ENCODE measurements at regions not wholly inside any gene's neighbourhood (a gene's known extent, or its start where the extent isn't known, plus 50 kb on each side); places are given as distances from the start of the nearest gene placed in this dataset.

DNA sequence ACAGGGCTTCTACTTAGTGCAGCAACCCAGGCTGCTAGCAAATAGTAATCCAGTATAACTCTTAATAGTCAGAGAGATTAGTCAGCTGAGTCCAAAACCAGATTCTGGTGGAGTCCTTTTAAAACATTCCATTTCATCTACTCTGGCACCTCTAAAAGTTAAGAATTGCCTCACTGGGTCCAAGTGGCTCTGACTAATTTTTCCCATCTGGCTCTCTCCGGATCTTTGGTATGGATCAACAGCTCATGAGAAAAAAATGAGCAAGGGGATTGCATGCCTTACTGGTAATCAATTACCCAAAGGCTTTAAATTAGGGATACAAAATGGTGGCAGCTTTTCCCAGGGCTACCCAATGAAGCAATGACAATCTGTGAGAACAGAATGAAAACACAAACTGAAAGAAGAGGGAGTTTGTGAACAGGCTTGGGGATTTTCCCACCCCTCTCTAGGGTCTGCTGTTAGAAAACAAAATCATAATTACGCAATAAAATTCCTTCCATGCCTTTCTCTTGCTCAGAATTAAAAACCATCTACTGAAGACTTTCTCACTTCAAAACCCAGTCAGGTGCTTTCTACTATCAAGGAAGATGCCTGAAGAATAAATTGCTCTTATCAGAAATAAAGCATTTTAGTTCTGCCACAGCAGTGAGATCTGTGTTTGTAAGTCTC lies 84.6 kb upstream of the PMFBP1 start:
- DNase-seq = no peak

DNA sequence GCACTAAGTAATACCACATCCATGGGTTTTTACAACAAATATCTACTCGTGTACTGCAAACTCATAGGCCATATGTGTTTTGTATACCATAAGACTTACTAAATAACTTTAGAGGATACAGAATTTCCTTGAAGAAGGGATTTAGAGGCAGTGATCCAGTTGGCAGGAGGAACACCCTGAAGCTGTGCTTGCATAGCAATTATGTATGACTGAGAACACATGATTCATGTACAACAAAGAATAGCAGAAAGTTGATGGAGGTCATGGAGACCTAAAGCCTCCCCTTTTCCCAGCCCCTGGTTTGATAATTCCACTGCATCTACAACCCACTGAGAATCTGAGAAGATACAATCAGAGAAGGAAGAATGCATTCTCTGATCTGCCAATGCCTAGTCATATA lies 83.8 kb upstream of the PMFBP1 start:
- DNase-seq = no peak

DNA sequence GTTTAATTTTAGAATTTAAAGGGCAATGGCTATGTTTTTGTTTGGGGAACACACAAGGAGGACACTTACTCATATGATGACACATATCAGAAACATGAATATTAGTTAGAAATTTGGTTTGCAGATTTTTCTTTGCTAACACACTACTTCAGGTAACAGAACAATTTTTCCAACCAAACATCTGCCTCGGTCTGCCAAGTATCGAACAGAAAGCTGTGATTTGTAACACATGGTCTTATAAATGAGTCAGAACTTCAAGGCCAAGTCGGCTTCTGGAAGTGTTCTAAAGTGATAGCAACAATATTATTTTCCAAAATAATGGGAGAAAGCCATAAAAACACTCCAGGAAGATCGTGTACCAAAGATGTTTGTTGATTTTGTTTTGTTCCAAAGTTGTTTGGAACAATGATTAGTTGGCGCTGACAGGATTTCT lies 75.9 kb upstream of the PMFBP1 start:
- DNase-seq = no peak

DNA sequence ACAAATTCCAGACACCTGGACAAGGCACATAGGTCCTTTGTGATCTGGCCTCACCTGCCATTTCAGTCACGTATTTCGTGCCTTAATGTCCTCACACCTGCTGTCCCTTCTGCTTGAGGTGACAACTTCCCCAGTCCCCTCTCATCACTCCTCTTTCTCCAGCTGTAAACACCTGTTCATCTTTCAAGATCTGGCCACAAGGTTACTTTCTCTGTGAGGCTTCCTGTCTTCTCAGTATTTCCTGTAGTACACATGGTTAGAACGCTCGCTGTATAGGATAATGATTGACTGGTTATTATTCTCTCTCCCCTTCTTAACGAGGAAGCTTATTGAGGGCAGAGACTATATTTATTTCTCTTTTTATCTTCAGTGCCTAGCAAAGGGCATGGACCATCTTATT lies 74.5 kb upstream of the PMFBP1 start:
- no peak for DNase-seq

DNA sequence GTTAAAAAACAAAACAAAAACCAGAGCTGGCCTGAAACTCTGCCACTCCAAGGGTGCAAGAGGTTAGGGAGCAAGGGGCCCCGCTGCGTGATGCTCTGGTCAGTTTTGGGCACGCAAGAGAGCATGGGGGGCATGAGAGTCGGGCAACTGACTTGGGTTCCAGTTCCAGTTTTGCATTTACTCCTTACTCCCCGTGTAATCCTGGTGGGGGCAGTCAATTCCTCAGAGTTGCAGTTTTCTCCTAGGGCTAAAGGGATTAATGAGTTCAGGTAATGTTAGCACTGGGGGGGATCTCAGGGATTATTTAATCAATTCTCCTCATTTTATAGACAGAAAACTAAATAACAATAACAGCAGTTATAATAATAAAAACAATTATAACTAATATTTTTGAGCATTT lies 72.9 kb upstream of the PMFBP1 start:
- DNase-seq = no peak

DNA sequence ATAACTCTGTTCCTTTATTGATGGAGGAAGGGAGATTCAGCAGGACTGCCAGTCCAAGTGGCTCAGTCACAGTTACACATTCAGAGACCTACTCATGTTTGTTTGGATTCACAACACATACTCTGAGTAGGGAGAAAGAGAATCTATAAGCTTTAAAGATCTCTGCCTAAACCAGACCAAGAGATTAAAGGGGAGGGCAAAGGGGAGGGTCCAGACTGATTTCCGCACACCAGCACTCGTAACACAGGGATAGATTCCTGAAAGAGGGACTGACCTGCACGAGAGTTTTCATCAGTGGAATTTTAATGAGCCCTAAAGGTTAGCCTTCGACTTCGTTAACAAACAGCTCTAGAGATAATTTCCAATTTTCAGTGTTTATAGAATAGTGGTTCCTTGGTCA lies 71.7 kb upstream of the PMFBP1 start:
- DNase-seq = no peak

DNA sequence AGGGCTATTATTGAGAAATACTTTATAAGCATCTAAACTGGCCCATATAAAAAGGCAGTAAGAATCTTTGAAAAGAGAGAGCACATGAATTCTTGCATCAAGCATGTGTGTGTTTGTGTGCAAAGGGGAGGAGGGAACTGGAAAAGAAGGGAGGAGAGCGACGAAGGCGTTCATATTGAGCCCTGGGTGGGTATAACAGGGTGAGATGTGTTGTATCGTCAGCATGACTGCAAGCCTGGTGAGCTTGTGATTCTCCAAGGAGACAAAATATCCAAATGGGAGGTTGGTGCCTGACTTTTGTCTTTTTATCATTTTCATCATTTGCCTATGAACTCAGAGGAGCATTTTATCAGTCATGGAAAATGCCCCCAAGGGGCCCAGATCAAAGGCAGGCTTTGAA lies 70.8 kb upstream of the PMFBP1 start:
- no peak for DNase-seq

DNA sequence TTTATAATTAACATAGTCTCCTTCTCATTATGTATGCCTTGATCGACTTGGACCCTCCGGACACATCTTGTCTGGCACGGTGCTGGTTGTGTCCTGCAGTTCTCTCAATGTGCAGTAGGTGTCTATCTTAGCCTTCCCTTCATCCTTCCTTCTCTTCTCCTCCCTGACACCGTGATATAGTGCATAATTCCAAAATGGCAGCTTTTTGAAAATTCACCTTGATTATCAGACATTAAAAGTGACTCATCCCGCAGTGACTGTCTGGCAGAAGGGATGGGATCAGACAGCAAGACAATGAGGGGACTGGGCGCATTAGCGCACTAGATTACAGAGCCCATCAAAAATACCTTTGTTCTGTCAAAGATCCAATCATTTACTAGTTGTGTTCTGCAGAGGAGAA lies 70.0 kb upstream of the PMFBP1 start:
- no peak for DNase-seq

DNA sequence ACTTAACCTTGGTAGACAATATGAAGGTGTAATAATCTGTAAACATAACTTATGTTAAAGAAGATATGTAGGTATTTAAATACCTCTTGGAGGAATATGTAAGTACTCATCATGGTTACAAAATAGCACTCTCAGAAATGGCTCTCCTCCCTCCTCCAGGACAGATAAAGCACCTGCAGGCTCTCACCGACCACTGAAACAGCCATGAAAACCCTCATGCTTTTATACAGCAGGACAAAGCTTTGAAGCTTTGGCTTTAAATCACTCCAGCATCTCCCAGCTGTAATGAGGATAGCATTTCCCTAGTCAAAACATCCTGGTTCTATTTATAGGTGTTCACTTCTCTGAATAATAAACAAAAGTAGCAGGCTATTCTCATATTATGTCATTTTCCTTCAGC lies 69.1 kb upstream of the PMFBP1 start:
- no peak for DNase-seq

DNA sequence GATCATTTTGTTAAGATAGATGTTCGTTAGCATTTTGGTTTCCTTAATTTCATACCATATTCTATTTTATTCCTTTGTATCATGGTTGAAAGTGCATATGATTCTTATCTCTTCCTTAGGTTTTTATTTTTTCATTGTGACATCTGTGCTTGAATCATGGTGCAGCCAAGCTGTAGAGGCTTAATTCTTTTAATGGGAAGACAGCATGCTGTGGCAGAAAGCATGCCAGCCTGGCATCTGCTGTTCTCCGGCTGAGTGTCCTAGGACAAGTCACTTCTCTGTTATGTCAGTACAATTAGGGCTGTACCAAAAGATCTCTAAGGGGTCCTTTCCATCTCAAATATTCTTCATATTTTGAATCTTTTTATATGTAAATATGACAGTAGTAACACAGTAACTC lies 68.5 kb upstream of the PMFBP1 start:
- no peak for DNase-seq

DNA sequence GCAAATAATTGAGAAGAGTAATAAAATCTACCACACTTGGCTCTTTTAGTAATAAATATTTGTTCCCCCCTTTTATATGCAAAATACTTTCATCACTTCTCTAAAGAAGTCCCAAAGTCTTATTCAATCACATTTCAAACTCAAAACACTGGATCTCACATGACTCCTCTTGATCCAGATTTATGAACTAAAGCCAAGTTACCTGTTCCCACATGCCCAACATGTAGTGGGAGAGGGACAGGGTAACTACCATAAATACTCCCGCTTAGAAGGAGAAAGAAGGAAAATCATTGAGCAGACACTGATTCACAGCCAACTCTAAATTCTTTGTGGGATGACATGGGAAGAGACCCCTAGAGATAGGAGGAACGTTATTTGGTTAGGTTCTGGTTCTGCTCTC lies 64.9 kb upstream of the PMFBP1 start:
- DNase-seq = no peak

DNA sequence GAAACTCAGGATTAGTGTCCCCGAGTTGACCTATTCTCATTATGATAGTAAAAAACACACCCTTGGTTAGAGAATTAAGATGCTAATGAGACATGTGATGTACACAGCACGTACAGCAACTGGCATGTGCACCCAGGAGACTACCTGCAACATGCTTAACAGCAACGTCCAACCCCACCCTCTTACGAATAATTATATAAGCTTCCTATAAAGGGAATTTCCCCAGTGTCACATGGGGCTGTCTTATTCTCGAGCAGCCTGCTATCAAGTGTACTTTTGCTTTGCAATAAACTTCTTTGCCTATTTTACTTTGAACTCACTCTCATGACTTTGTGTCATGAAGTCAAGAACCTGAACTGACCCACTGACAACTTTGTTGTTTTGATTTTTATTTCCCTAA lies 62.4 kb upstream of the PMFBP1 start:
- no peak for DNase-seq

DNA sequence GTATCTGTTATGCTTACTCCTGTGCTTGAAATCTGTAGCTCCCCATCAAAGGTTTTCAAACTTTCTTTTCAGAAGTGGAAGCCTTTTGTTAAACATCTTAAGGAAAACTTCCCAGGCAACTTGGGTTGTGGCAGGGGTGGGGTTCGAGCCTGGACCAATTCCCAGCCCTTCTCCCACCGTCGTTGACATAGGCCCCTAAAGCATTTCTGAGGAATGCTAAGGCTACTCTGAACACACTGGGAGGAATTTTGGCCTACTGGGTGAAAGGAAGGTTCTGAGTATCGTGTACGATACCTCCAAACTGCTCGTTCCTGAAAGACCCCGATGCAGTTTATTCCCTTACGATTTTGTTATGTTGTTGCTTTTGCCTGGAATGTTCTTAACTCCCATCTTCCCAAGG lies 56.1 kb upstream of the PMFBP1 start:
- no peak for DNase-seq

DNA sequence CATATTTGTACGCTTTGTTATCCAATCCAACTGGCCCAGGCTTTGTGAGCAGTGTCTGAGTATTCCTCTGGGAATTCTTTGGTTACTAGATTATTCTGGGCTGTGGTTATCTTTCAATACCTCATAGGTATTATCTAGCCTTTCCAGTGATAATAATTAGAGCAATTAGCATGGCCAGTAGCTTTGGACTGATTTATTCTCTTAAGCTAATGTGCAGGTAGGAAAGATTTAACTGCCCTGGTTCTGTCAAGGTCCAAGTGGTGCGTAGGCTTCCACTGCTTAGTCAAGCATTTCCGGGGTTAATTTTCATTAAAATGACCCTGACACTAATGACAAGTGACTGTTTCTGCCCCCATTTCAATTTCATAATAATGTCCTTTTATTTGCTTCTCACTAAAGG lies 54.2 kb upstream of the PMFBP1 start:
- no peak for DNase-seq

DNA sequence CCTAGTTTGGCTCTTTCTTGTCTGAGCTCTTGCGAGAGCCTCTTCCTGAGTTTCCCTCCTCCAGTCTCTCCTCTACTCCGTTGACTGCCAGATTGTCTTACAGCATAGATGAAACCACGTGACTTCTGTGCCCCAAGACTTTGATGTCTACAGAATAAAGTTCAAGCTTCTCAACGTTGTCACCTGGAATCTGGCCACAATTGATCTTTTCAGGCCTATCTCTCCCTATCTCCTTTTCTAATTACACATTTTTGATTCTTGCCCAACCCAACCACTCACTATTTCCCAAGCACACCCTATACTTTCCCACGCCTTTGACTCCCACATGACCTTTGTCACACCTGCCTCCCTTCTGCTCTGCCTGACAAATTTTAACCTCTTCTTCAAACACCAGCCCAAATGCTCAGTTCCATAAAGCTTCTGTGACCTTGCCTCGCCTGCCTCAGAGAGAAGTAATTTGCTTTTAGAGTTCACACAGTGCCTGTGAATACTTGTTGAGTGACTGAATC lies 52.4 kb upstream of the PMFBP1 start:
- no peak for DNase-seq

DNA sequence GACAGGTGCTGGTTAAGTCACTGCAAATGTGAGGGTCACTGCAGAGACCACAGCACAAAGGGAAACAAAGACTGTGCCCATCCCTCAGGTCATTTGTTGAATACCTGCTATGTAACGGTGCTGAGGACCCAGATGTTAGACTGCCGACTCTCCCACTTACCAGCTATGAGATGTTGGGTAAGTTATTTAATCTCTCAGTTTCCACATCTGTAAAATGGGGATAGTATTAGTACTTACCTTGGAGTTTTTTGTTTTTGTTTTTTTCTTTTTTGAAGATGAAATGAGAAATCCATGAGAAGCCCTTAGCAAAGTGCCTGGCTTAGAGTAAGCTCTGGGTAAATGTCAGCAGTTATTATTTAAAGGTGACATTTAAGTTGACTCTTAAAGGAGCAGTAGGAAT lies 50.5 kb upstream of the PMFBP1 start:
- no peak for DNase-seq

Data from central memory CD4-positive, alpha-beta T cell (primary cell).